Tibial artery (tissue), 4 donors: ENCODE measurements at regions not wholly inside any gene's neighbourhood (a gene's known extent, or its start where the extent isn't known, plus 50 kb on each side); places are given as distances from the start of the nearest gene placed in this dataset.

Experiments used
- DNase-seq, 2 donors: peaks; one replicate each; pipeline ENCODE4 v3.0.0-alpha.2; 2019
- H3K27ac ChIP-seq, 2 donors: fragments of 200-600 bp; sonication (generic) in 1 of 2; 1 replicate in 1 of 2; 2 replicates in 1 of 2; pipeline ENCODE4 v1.5.1; 2018 to 2019; ENCODE audit warnings: mild to moderate bottlenecking in 1 of 2
- H3K27me3 ChIP-seq, 2 donors: fragments of 200-600 bp; sonication (generic) in 1 of 2; one replicate each; pipeline versions ENCODE4 v1.5.1 to v1.6.0; 2016 to 2019
- H3K36me3 ChIP-seq, 3 donors: fragments of 200-600 bp; sonication (generic) in 2 of 3; one replicate each; pipeline ENCODE4 v1.5.1; 2016 to 2019; ENCODE audit warnings: mild to moderate bottlenecking in 2 of 3
- H3K4me1 ChIP-seq, 4 donors: fragments of 200-600 bp; sonication (generic) in 2 of 4; 1 replicate in 3 of 4; 2 replicates in 1 of 4; pipeline ENCODE4 v1.5.1; 2016 to 2019
- H3K4me3 ChIP-seq, 2 donors: fragments of 200-600 bp; sonication (generic) in 1 of 2; 1 replicate in 1 of 2; 2 replicates in 1 of 2; pipeline ENCODE4 v1.5.1; 2018 to 2019; ENCODE audit warnings: mild to moderate bottlenecking in 2 of 2
- H3K9me3 ChIP-seq, 3 donors: fragments of 200-600 bp; sonication (generic) in 1 of 3; one replicate each; pipeline ENCODE4 v1.5.1; 2016 to 2019
- intact Hi-C: fragments of 100-400 bp; cut with DNase I; formaldehyde crosslinking; loops from one replicate; pipeline ENCODE4 v1.15.0; 2023; ENCODE audit warnings: low total_unique reads
- TF ChIP-seq, protein P1 (sequence below), 2 experiments: fragments of 200-600 bp in 1 of 2; fragments of 450-650 bp in 1 of 2; IDR thresholded peaks; one replicate each; pipeline ENCODE4 v1.5.1; 2017 to 2019; ENCODE audit warnings: antibody characterized with exemption in 2 of 2, mild to moderate bottlenecking in 1 of 2, moderate library complexity in 1 of 2

DNA sequence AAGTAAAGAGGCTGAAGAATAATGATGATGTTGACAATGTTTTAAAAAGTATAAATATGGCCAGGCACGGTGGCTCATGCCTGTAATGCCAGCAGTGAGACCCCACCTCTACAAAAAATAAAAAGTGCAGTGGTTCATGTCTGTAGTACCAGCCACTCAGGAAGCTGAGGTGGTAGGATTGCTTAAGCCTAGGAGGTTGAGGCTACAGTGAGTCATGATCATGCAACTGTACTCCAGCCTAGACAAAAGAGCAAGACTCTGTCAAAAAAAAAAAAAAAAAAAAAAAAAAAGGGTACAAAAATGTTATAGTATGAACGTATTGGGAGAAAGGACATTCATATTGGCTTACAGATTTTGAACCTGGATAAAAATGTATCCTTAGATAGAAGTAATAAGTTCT is 543.1 kb upstream of the IRAK1BP1 start:
- Histone ChIP-seq H3K9me3 (no peaks in the 10 kb centered on the region), H3K27ac (no peak overlapping the region), H3K36me3 (no peaks in the 10 kb centered on the region), H3K4me3 (no peak overlapping the region), H3K4me1 (no peaks in the 10 kb centered on the region), H3K27me3 (no peaks in the 10 kb centered on the region)
- intact Hi-C loops: no loop called here
- no peak for DNase-seq
- TF ChIP-seq, protein P1, sequence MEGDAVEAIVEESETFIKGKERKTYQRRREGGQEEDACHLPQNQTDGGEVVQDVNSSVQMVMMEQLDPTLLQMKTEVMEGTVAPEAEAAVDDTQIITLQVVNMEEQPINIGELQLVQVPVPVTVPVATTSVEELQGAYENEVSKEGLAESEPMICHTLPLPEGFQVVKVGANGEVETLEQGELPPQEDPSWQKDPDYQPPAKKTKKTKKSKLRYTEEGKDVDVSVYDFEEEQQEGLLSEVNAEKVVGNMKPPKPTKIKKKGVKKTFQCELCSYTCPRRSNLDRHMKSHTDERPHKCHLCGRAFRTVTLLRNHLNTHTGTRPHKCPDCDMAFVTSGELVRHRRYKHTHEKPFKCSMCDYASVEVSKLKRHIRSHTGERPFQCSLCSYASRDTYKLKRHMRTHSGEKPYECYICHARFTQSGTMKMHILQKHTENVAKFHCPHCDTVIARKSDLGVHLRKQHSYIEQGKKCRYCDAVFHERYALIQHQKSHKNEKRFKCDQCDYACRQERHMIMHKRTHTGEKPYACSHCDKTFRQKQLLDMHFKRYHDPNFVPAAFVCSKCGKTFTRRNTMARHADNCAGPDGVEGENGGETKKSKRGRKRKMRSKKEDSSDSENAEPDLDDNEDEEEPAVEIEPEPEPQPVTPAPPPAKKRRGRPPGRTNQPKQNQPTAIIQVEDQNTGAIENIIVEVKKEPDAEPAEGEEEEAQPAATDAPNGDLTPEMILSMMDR (IDR thresholded peaks at IDR 0.05): no peak

DNA sequence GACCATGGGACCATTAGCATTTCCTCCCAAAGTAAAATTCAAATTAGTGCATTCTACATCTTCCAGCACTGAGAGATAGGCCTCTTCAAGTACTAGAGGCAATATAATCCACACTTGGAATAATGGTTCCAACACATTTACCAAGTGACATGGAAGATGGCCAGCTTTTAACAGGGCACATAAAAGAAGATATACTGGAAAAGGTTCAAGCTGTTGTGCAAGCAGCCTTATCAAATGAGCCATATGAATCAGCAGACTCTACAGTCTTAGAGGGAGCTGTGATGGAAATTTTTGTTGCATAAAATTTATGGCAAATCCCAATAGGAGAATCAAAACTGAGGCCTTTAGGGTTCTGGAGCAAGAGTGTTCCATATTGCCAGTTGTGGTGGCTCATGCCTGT is 526.6 kb upstream of the IRAK1BP1 start:
- TF ChIP-seq, protein P1 (IDR thresholded peaks at IDR 0.05): no peak
- no peak for DNase-seq
- intact Hi-C loops: no loop called here
- Histone ChIP-seq H3K9me3 (no peaks in the 10 kb centered on the region), H3K4me3 (no peak overlapping the region), H3K27me3 (no peaks in the 10 kb centered on the region), H3K27ac (no peak overlapping the region), H3K4me1 (no peaks in the 10 kb centered on the region), H3K36me3 (no peaks in the 10 kb centered on the region)

DNA sequence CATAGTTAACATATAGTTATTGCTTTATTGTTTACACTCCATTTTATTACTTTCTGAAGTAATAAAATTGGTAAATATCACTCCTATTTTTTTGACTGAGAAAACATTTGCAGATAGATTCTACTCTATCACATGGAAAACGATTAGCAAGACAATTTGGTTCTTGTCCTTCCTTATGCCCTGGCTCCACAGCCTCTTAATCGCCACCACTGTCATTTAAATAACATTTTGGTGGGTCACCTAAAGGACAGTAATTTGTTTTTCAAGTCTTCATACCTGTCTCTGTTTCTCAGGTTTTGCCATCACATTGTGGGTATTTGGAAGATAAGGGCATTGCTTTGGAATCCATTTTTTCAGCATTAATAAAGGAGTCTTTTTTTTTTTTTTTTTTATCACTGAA is 521.5 kb upstream of the IRAK1BP1 start:
- H3K27ac ChIP-seq: no peak overlapping the region
- TF ChIP-seq, protein P1 (IDR thresholded peaks at IDR 0.05): no peak
- no peaks in the 10 kb centered on the region for H3K27me3 ChIP-seq
- no peaks in the 10 kb centered on the region for H3K9me3 ChIP-seq
- no peaks in the 10 kb centered on the region for H3K36me3 ChIP-seq
- no peak for DNase-seq
- intact Hi-C loops: no loop called here
- no peak overlapping the region for H3K4me3 ChIP-seq
- H3K4me1 ChIP-seq: no peaks in the 10 kb centered on the region

DNA sequence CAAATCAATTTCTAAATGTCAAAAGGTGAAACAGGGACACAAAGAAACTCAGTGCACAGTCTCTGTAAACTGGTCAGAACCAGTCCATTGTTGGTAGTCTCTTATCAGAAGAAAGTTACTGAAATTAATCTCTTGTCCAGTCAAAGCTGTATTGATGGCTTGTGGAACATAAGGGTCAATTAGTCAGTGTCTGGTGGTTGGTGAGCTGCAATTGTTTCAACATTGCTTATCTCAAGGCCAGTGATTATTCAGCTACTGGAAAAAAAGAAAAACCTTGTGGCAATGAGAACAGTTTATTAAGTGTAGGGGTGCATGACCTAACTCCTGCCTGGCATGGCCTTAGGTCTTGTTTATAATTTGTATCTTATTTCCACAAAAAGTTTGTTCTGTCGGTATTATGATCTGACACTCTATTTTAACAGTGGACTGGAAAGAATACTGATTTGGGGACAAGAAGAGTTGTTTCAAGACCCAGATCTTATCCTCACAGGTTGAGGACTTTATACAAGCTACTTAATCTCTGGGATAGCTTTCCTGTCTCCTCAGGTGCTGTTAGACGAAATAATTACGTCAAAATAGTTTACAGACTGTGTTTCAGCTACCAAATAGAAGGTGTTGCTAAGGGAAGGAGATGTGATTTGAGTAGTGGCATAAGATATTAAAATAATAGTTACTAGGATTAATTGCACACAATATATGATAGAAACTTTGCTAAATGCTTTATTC is 520.0 kb upstream of the IRAK1BP1 start:
- H3K27ac ChIP-seq: no peak overlapping the region
- no peaks in the 10 kb centered on the region for H3K9me3 ChIP-seq
- intact Hi-C loops: no loop called here
- no peaks in the 10 kb centered on the region for H3K4me1 ChIP-seq
- TF ChIP-seq, protein P1 (IDR thresholded peaks at IDR 0.05): no peak
- H3K4me3 ChIP-seq: no peak overlapping the region
- DNase-seq: no peak
- no peaks in the 10 kb centered on the region for H3K27me3 ChIP-seq
- H3K36me3 ChIP-seq: no peaks in the 10 kb centered on the region

DNA sequence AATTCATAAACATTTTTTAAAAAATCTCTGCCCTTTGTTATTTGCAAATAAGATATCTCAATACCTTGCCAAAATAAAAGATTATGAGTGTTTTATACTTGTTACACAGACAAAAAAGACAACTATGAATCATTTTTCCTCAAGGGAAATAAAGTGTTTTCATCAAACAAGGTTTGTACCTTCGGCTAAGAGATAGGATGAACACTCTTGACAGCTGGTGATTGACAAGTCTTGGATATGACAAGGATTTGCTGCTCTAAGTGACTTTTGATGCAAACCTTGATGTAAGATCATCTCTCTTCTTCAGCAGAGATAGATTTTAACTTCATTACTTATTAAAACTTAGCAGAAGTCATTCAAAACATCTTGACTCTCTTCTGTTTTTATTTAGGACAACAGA is 514.3 kb upstream of the IRAK1BP1 start:
- no peak for DNase-seq
- no peak overlapping the region for H3K4me3 ChIP-seq
- no peaks in the 10 kb centered on the region for H3K4me1 ChIP-seq
- intact Hi-C loops: no loop called here
- H3K27me3 ChIP-seq: no peaks in the 10 kb centered on the region
- no peak overlapping the region for H3K27ac ChIP-seq
- H3K36me3 ChIP-seq: no peaks in the 10 kb centered on the region
- H3K9me3 ChIP-seq: no peaks in the 10 kb centered on the region
- TF ChIP-seq, protein P1 (IDR thresholded peaks at IDR 0.05): no peak

DNA sequence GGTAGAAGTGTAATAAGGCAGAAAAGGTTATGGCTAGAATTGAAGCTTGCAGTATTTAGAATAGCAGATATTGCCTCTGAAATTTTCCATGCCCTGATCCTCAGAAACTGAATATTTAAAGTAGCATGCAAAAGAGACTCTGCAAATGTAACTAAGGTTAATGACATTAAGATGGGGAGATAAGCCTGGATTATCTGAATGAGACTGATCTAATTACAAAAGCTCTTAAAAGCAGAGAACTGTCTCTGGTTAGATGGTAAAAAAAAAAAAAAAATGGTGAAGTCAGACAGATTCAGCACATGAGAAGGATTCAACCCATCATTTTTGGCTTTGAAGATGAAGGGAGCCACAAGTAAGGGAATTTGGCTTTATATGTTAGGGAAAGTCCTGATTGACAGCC is 503.7 kb upstream of the IRAK1BP1 start:
- no peak overlapping the region for H3K27ac ChIP-seq
- no peaks in the 10 kb centered on the region for H3K36me3 ChIP-seq
- H3K27me3 ChIP-seq: no peaks in the 10 kb centered on the region
- TF ChIP-seq, protein P1 (IDR thresholded peaks at IDR 0.05): no peak
- H3K9me3 ChIP-seq: no peaks in the 10 kb centered on the region
- H3K4me3 ChIP-seq: no peak overlapping the region
- intact Hi-C loops: no loop called here
- no peaks in the 10 kb centered on the region for H3K4me1 ChIP-seq
- DNase-seq: no peak
